HUES64 (cell line): ENCODE measurements at regions not wholly inside any gene's neighbourhood (a gene's known extent, or its start where the extent isn't known, plus 50 kb on each side); places are given as distances from the start of the nearest gene placed in this dataset.
"Not testable (repeated sequence)": the region's sequence is repeated elsewhere in the genome, so short reads cannot be mapped to it uniquely, and the experiment has no call there.

Source experiments
- H3K27ac ChIP-seq: 2 replicates; pipeline ENCODE4 v1.7.0; 2013; ENCODE audit warnings: low read depth, low read length, inconsistent platforms
- H3K27me3 ChIP-seq: 2 replicates; pipeline ENCODE4 v1.6.1; 2013; ENCODE audit warnings: mild to moderate bottlenecking, low read length; ENCODE audit not compliant: insufficient read depth
- H3K36me3 ChIP-seq: 2 replicates; pipeline ENCODE4 v1.6.1; 2013; ENCODE audit warnings: mild to moderate bottlenecking, low read length; ENCODE audit not compliant: insufficient read depth
- H3K4me1 ChIP-seq: 2 replicates; pipeline ENCODE4 v1.6.1; 2013; ENCODE audit warnings: mild to moderate bottlenecking, low read length, moderate library complexity; ENCODE audit not compliant: insufficient read depth
- H3K4me3 ChIP-seq: 2 replicates; pipeline ENCODE4 v1.5.1; 2013; ENCODE audit warnings: mild to moderate bottlenecking, low read length, moderate library complexity
- H3K9ac ChIP-seq: 2 replicates; pipeline ENCODE4 v1.6.1; 2013; ENCODE audit warnings: mild to moderate bottlenecking, low read depth, low read length
- H3K9me3 ChIP-seq: 2 replicates; pipeline ENCODE4 v1.6.1; 2013; ENCODE audit warnings: low read depth, low read length; ENCODE audit not compliant: insufficient read depth
- WGBS: fragments of 150-250, 120-280 bp; methylation state at CpG from one replicate; pipeline ENCODE4 v1.1.7; 2013; ENCODE audit warnings: missing lambda C conversion rate; 5-methylcytosine and 5-hydroxymethylcytosine counted together

- WGBS, result 85% methylated on average over 1 of the region's 1 CpG
- H3K4me1 ChIP-seq, result no peaks in the 10 kb centered on the region
- no peak overlapping the region for H3K27ac ChIP-seq
- H3K27me3 ChIP-seq, result no peaks in the 10 kb centered on the region
- no peak overlapping the region for H3K9ac ChIP-seq
- H3K9me3 ChIP-seq, result no peaks in the 10 kb centered on the region
- H3K36me3 ChIP-seq, result no peaks in the 10 kb centered on the region
- no peak overlapping the region for H3K4me3 ChIP-seq
Measured at GRCh38 chr10:9260690-9261089, 1206.2 kb downstream of the GATA3 start.

DNA sequence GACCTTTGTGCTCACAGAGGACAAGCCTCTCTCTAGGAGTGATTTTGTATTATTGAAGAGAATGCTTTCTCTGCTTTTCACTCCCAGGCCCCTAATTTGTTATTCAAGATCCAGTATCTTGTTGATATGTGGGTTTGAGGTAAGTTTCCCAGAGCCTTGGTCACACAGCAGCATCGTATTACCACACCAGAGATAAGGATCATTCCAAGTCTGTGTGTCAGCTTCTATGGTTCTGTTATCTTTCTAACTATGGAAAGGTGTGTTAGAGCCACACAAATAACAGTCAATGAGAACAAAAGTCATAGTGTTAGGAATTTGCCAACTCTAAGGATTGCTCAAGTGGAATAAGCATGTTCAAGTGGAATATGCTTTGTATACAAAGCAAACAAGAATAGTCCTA lies 1208.3 kb downstream of the GATA3 start:
- no peaks in the 10 kb centered on the region for H3K27me3 ChIP-seq
- no peak overlapping the region for H3K4me3 ChIP-seq
- H3K9ac ChIP-seq, result no peak overlapping the region
- H3K36me3 ChIP-seq, result no peaks in the 10 kb centered on the region
- H3K27ac ChIP-seq, result no peak overlapping the region
- H3K4me1 ChIP-seq, result no peaks in the 10 kb centered on the region
- no peaks in the 10 kb centered on the region for H3K9me3 ChIP-seq
- no CpG with 5 or more reads among the region's 1 CpG for WGBS

DNA sequence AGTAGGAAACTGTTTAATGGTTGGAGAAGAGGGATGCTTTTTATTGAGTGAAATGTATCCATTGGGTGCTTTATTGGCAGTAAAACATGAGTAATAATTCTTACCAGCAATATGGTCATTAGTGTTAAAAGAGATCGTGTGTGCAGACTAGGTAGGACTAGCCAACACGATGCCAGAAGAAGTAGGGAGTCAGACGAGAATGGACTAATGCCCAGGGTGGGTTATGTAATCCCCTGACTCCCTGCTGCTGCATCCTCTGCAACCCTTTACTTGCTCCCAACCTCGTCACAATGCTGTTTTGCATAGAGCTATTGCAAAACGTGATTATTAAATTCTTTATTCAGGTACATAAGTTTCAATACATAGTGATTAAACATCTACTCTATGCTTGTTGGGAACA lies 1213.7 kb downstream of the GATA3 start:
- 83% methylated on average over 5 of the region's 5 CpGs for WGBS

DNA sequence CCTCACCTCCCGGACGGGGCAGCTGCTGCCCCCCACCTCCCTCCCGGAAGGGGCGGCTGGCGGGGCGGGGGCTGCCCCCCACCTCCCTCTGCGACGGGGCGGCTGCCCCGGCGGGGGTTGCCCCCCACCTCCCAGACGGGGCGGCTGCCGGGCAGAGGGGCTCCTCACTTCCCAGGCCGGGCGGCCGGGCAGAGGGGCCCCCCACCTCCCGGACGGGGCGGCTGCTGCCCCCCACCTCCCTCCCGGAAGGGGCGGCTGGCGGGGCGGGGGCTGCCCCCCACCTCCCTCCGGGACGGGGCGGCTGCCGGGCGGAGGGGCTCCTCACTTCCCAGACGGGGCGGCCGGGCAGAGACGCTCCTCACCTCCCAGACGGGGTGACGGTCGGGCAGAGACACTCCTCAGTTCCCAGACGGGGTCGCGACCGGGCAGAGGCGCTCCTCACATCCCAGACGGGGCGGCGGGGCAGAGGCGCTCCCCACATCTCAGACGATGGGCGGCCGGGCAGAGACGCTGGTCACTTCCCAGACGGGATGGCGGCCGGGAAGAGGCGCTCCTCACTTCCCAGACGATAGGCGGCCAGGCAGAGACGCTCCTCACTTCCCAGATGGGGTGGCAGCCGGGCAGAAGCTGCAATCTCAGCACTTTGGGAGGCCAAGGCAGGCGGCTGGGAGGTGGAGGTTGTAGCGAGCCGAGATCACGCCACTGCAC lies 1218.8 kb downstream of the GATA3 start:
- H3K36me3 ChIP-seq, H3K27me3 ChIP-seq, H3K4me3 ChIP-seq, H3K4me1 ChIP-seq, H3K9me3 ChIP-seq, H3K27ac ChIP-seq, H3K9ac ChIP-seq: not testable (repeated sequence)
- WGBS, result 94% methylated on average over 49 of the region's 61 CpGs

More for the DNA sequence above, 1213.7 kb downstream of the GATA3 start:
- H3K4me3 ChIP-seq, result no peak overlapping the region
- H3K9me3 ChIP-seq, result no peaks in the 10 kb centered on the region
- no peak overlapping the region for H3K9ac ChIP-seq
- no peak overlapping the region for H3K27ac ChIP-seq
- H3K27me3 ChIP-seq, result no peaks in the 10 kb centered on the region
- no peaks in the 10 kb centered on the region for H3K4me1 ChIP-seq
- no peaks in the 10 kb centered on the region for H3K36me3 ChIP-seq

DNA sequence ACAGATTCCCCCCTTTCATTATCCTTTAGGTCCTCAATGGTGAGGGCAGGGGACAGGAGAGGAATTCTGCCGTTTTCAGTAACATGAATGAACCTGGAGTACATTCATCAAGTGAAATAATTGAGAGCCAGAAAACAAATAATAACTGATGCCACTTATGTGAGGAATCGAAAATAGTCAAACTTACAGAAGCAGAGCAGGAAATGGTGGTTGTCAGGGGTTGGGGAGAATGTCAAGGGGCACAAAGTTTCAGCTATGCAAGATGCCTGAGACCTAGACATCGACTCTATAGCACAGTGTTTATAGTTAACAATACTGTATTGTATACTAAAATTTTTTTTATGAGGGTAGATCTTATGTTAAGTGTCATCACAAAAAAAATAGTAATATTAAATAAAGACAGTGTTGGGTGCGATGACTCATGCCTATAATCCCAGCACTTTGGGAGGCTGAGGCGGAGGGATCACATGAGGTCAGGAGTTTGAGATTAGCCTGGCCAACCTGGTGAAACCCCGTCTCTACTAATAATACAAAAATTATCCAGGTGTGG lies 1219.8 kb downstream of the GATA3 start:
- 96% methylated on average over 5 of the region's 6 CpGs for WGBS

GRCh38 chr10:9275861-9276260 lies 1221.4 kb downstream of the GATA3 start:
- Histone ChIP-seq H3K4me1 (no peaks in the 10 kb centered on the region), H3K27ac (no peak overlapping the region), H3K36me3 (no peaks in the 10 kb centered on the region), H3K4me3 (no peak overlapping the region), H3K9ac (no peak overlapping the region), H3K9me3 (no peaks in the 10 kb centered on the region; the same call in 1 of the 2 replicates), H3K27me3 (no peaks in the 10 kb centered on the region)
- 86% methylated on average over 1 of the region's 2 CpGs for whole genome bisulfite sequencing

More for the DNA sequence above, 1219.8 kb downstream of the GATA3 start:
- Histone ChIP-seq H3K4me3 (no peak overlapping the region), H3K36me3 (no peaks in the 10 kb centered on the region), H3K9ac (no peak overlapping the region), H3K27me3 (no peaks in the 10 kb centered on the region), H3K9me3 (no peaks in the 10 kb centered on the region; the same call in 1 of the 2 replicates), H3K27ac (no peak overlapping the region), H3K4me1 (no peaks in the 10 kb centered on the region)

- no peaks in the 10 kb centered on the region for H3K27me3 ChIP-seq
- no peaks in the 10 kb centered on the region for H3K36me3 ChIP-seq
- no peak overlapping the region for H3K27ac ChIP-seq
- 93% methylated on average over 6 of the region's 7 CpGs for WGBS
- no peaks in the 10 kb centered on the region for H3K9me3 ChIP-seq
- H3K9ac ChIP-seq, result no peak overlapping the region
- H3K4me3 ChIP-seq, result no peak overlapping the region
- no peaks in the 10 kb centered on the region for H3K4me1 ChIP-seq
Measured at GRCh38 chr10:9285690-9286089, 1231.2 kb downstream of the GATA3 start.

- no peak overlapping the region for H3K9ac ChIP-seq
- no CpG with 5 or more reads among the region's 1 CpG for WGBS
- H3K27me3 ChIP-seq, result no peaks in the 10 kb centered on the region
- no peak overlapping the region for H3K4me3 ChIP-seq
- no peak overlapping the region for H3K27ac ChIP-seq
- H3K36me3 ChIP-seq, result no peaks in the 10 kb centered on the region
- H3K4me1 ChIP-seq, result no peaks in the 10 kb centered on the region; the same call in 1 of the 2 replicates
- H3K9me3 ChIP-seq, result no peaks in the 10 kb centered on the region
Measured at GRCh38 chr10:9289811-9290210, 1235.3 kb downstream of the GATA3 start.

DNA sequence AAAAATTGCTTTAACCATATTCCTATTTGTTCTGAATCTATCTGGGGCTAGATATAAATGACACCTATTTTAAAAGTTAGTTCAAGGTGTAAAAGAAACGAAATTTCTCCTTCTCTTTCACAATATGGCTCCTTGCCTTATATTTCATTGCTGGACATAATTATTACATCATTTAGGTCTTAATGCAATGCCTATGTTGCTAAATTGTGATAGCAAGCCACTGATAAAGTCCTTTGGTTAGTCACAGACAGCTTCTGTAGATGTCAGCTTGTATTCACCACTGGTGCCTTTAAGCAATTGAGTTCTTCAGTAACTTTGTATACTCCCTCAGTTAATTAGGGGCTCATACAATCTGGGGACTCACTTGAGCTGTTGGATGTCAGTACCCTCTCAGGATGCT lies 1236.6 kb downstream of the GATA3 start:
- Histone ChIP-seq H3K9me3 (no peaks in the 10 kb centered on the region), H3K27me3 (no peaks in the 10 kb centered on the region), H3K36me3 (no peaks in the 10 kb centered on the region), H3K9ac (no peak overlapping the region), H3K27ac (no peak overlapping the region), H3K4me3 (no peak overlapping the region), H3K4me1 (no peaks in the 10 kb centered on the region; the same call in 1 of the 2 replicates)
- WGBS, result no CpG with 5 or more reads among the region's 1 CpG

- Histone ChIP-seq H3K9ac (no peak overlapping the region), H3K4me3 (no peak overlapping the region), H3K9me3 (no peaks in the 10 kb centered on the region), H3K27me3 (no peaks in the 10 kb centered on the region), H3K27ac (no peak overlapping the region), H3K36me3 (no peaks in the 10 kb centered on the region), H3K4me1 (no peaks in the 10 kb centered on the region; the same call in 1 of the 2 replicates)
- 80% methylated on average over 4 of the region's 4 CpGs for WGBS
Measured at GRCh38 chr10:9294132-9294663, 1239.7 kb downstream of the GATA3 start.

- Histone ChIP-seq H3K4me1 (no peaks in the 10 kb centered on the region; the same call in 1 of the 2 replicates), H3K27ac (no peak overlapping the region), H3K9ac (no peak overlapping the region), H3K27me3 (no peaks in the 10 kb centered on the region), H3K9me3 (no peaks in the 10 kb centered on the region), H3K4me3 (no peak overlapping the region), H3K36me3 (no peaks in the 10 kb centered on the region)
- 100% methylated on average over 1 of the region's 1 CpG for WGBS
Measured at GRCh38 chr10:9294865-9295264, 1240.4 kb downstream of the GATA3 start.
